ENCODE measurements at regions not wholly inside any gene's neighbourhood (a gene's known extent, or its start where the extent isn't known, plus 50 kb on each side); places are given as distances from the start of the nearest gene placed in this dataset.
A peak's percentile ranks its signal among the peaks of the same experiment; 100 is the strongest.

DNA sequence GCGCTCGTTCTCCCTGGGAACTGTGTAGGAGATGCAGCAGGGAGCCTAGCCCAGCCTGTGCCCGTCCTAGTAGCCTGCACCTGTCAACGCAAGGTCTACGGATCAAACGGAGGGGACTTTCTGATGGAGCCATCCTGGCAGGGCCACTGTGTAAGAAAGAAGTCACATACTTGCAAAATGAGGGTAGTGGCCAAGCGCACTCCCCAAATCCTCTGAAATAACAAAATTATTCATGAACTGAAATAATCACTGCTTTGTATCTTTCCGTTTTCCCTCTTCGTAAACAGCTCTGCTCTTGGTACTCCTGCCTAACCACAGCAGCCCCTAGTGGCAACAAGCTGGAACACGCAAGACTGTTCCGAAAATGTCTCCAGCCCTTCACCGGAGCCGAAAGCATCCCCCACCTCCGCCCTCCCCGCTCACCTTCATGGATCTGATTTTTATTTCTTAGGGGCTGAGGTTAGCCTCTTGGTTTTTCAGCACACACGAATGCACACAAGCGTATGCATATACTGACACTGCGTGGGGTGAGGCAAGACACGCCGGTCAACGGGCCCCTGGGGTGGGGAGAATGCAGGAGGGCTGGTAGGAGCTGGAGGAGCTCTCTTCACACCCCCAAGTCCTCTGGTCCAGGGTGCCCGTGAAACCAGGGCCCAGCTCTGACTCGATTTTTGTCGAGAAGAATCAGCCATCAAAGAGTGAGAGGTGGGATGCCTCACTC is 100.8 kb downstream of the ABCC12 start:
- TF ChIP-seq POLR2A (IDR thresholded peaks at IDR 0.05; ENCODE audit: extremely low read depth, insufficient read length): no peak
- TF ChIP-seq, protein P1, sequence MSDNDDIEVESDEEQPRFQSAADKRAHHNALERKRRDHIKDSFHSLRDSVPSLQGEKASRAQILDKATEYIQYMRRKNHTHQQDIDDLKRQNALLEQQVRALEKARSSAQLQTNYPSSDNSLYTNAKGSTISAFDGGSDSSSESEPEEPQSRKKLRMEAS (IDR thresholded peaks at IDR 0.05; ENCODE audit: low read depth, low read length): no peak
- TF ChIP-seq MYC (IDR thresholded peaks at IDR 0.05; ENCODE audit: low read depth, low read length): no peak
- TF ChIP-seq, protein P2, sequence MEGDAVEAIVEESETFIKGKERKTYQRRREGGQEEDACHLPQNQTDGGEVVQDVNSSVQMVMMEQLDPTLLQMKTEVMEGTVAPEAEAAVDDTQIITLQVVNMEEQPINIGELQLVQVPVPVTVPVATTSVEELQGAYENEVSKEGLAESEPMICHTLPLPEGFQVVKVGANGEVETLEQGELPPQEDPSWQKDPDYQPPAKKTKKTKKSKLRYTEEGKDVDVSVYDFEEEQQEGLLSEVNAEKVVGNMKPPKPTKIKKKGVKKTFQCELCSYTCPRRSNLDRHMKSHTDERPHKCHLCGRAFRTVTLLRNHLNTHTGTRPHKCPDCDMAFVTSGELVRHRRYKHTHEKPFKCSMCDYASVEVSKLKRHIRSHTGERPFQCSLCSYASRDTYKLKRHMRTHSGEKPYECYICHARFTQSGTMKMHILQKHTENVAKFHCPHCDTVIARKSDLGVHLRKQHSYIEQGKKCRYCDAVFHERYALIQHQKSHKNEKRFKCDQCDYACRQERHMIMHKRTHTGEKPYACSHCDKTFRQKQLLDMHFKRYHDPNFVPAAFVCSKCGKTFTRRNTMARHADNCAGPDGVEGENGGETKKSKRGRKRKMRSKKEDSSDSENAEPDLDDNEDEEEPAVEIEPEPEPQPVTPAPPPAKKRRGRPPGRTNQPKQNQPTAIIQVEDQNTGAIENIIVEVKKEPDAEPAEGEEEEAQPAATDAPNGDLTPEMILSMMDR (IDR thresholded peaks at IDR 0.05; ENCODE audit: low read depth, low read length): peak; percentile 96
- peak; percentile 57 for DNase-seq (ENCODE audit: low read depth)
- H3K4me3 ChIP-seq (ENCODE audit: low read depth, low read length): no peak overlapping the region

DNA sequence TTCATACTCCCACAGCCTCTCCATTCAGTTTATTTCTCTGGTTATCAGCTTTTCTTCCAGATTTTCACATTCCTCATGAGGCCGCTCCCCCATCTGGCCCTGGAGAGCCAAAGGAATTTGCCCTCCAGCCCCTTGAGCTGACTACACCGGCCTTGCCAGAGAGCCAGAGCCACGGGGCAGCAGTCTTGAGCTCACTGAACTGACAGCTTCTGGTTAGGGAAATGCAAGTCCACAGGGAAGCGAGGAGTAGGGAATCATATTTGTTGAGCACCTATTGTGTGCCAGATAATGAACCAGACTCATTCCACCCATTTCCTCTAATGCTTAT is 102.4 kb downstream of the ABCC12 start:
- no peak overlapping the region for H3K4me3 ChIP-seq (ENCODE audit: low read depth, low read length)
- TF ChIP-seq, protein P1 (IDR thresholded peaks at IDR 0.05; ENCODE audit: low read depth, low read length): no peak
- TF ChIP-seq POLR2A (IDR thresholded peaks at IDR 0.05; ENCODE audit: extremely low read depth, insufficient read length) (no peak), MYC (IDR thresholded peaks at IDR 0.05; ENCODE audit: low read depth, low read length) (no peak)
- TF ChIP-seq, protein P2 (IDR thresholded peaks at IDR 0.05; ENCODE audit: low read depth, low read length): no peak
- no peak for DNase-seq (ENCODE audit: low read depth)

- H3K4me3 ChIP-seq (ENCODE audit: low read depth, low read length): no peak overlapping the region
- TF ChIP-seq, protein P2 (IDR thresholded peaks at IDR 0.05; ENCODE audit: low read depth, low read length): no peak
- TF ChIP-seq, protein P1 (IDR thresholded peaks at IDR 0.05; ENCODE audit: low read depth, low read length): no peak
- TF ChIP-seq MYC (IDR thresholded peaks at IDR 0.05; ENCODE audit: low read depth, low read length): no peak
- no peak for TF ChIP-seq POLR2A (IDR thresholded peaks at IDR 0.05; ENCODE audit: extremely low read depth, insufficient read length)
- DNase-seq (ENCODE audit: low read depth): no peak
Measured at GRCh38 chr16:48052731-48053417, 102.9 kb downstream of the ABCC12 start.

- TF ChIP-seq, protein P2 (IDR thresholded peaks at IDR 0.05; ENCODE audit: low read depth, low read length): no peak
- no peak for TF ChIP-seq MYC (IDR thresholded peaks at IDR 0.05; ENCODE audit: low read depth, low read length)
- TF ChIP-seq, protein P1 (IDR thresholded peaks at IDR 0.05; ENCODE audit: low read depth, low read length): no peak
- no peak for TF ChIP-seq POLR2A (IDR thresholded peaks at IDR 0.05; ENCODE audit: extremely low read depth, insufficient read length)
- no peak overlapping the region for H3K4me3 ChIP-seq (ENCODE audit: low read depth, low read length)
- no peak for DNase-seq (ENCODE audit: low read depth)
Measured at GRCh38 chr16:48050871-48051270, 104.9 kb downstream of the ABCC12 start.

- H3K4me3 ChIP-seq (ENCODE audit: low read depth, low read length): no peak overlapping the region
- no peak for DNase-seq (ENCODE audit: low read depth)
Measured at GRCh38 chr16:48049847-48050246, 105.9 kb downstream of the ABCC12 start.

More at GRCh38 chr16:48049847-48050246, 105.9 kb downstream of the ABCC12 start:
- TF ChIP-seq MYC (IDR thresholded peaks at IDR 0.05; ENCODE audit: low read depth, low read length) (no peak), POLR2A (IDR thresholded peaks at IDR 0.05; ENCODE audit: extremely low read depth, insufficient read length) (no peak)
- TF ChIP-seq, protein P2 (IDR thresholded peaks at IDR 0.05; ENCODE audit: low read depth, low read length): no peak
- TF ChIP-seq, protein P1 (IDR thresholded peaks at IDR 0.05; ENCODE audit: low read depth, low read length): no peak
